GM19438 (cell line): ENCODE measurements at regions not wholly inside any gene's neighbourhood (a gene's known extent, or its start where the extent isn't known, plus 50 kb on each side); places are given as distances from the start of the nearest gene placed in this dataset.
A peak's percentile ranks its signal among the peaks of the same experiment; 100 is the strongest.

Experiments
- ATAC-seq: cut with Tn5 transposase; IDR thresholded peaks from one replicate; pipeline ENCODE4 v1.9.1; 2021; ENCODE audit warnings: low read depth; ENCODE audit not compliant: unreplicated experiment

GRCh38 chr10:58140691-58141347 lies 126.9 kb downstream of the IPMK start:
- no peak for ATAC-seq

GRCh38 chr10:58140054-58140453 lies 127.6 kb downstream of the IPMK start:
- no peak for ATAC-seq

DNA sequence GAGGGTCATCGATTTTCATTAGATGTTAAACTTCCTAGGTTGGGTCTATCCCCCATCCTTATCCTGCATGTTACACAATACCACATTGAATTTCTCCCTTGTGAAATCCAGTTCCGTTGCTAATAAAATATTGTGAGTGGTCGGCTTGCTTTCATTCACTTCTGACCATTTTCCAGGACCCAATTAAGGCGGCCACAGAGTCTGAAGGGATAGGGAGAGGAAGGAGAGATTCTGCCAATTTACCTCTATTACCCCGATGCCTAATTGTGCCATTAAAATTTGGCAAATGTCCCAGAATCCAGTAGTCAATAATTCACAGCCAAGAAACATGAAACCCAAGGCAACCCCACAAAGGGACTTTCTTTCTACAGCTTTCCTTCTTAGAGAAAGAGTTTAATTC lies 129.9 kb downstream of the IPMK start:
- ATAC-seq = no peak

DNA sequence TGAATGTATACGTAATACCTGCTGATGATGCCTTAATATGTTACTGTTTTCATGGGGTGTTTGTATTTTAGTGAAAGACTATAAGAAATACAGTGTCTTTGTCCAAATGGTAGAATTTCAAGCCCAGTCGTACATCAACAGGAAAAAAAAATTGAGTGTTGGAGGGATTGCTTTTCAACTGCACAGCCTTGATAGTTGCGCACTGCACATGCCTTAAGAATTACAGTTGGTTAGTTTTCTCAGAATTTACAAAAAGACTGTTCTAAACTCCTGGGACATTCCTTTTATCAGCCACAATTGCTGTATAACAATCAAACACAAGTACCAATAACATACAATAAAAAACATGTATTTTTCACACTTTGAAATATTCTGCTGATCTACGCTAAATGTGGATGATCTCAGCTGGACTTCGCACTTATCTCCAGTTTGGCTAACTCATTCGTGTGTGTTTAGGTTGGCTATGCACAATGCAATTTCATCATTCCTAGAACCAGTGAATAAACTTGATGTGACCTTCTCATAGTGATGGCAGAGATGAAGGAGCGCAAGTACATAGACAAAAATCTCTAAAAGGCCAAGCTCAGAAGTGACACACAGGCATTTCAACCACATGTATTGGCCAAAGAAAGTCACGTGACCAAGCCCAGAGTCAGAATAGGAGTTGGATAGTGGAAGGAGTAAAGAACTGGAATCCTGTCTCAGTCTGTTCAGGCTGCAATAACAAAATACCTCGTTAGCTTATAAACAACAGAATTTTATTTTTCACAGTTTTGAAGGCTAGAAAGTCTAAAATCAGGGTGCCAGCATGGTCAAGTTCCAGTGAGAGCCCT lies 152.3 kb downstream of the IPMK start:
- ATAC-seq = no peak

GRCh38 chr10:58109731-58110130 lies 158.0 kb downstream of the IPMK start:
- ATAC-seq = no peak

DNA sequence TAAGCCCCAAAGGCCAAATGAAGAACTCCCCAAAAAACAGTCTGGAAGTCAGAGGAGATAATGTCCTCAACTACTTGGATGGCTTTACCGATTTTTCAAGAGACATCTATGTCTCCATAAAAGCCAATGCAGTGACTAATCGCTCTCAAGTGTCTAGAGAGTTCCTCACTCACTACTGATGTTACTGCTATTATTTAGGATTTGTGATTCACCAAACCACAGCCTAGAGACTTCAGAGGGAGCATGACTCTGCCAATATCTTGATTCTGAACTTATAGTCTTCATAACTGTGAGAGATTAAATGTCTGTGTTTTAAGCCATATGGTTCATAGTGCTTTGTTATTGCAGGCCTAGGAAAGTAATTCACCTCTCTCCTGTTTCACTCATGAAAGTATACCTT lies 160.2 kb downstream of the IPMK start:
- no peak for ATAC-seq

GRCh38 chr10:58106211-58107035 lies 161.3 kb downstream of the IPMK start:
- no peak for ATAC-seq

DNA sequence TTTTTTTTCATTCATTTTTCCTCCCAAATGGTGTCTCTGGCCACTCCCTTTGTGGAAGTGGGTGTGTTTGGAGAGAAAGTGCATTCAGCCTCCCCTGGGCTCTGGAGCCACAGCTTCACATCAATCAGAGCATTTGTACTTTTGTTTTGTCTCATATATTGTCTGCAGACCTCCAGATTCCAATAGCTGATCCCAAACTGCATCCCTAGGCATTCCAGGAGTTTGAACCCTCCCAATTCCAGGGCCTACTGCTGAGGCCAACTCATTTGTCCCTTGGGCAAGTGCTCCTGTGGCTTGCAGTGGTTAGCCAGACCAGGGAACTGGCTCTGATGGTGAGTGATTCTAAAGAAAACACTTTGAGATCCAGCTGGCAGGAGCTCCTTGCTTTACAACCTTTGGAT lies 163.3 kb downstream of the IPMK start:
- no peak for ATAC-seq

DNA sequence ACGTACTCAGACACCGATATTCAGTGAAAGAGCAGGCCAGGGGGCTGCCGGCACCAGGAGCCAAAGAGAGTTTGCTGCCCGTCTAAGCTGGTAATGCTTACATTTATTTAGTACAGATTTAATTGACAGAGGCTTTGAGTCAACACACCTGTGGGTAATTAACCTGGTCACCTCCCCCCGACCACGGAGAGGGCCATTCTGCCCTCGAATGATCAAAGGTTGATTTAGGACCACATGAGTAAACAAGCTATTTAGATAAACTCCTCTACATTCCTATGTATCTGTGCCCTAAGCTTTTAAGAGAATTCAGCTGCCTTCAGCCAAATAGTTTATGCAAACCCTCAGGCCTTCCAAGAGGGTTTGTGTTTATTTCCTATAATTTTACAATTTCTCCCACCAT lies 164.8 kb downstream of the IPMK start:
- ATAC-seq = no peak

DNA sequence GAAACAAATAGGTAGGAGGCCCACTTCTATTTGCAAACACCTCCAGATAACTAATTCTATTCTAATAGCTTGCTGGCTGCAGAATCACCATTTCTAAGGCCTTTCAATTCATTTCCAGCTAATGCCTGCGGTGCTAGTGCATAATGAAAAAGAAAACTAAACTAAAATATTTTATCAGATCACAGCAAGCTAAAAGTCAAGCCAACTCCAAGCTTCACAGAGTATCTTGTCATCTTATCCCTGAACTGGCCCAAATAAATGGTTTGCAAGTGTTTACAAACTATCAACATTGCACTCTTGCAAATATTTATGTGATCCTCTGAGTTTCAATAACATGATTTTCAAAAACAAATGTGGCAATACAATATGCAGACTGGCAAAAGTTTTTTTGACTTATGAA lies 166.0 kb downstream of the IPMK start:
- ATAC-seq = no peak

DNA sequence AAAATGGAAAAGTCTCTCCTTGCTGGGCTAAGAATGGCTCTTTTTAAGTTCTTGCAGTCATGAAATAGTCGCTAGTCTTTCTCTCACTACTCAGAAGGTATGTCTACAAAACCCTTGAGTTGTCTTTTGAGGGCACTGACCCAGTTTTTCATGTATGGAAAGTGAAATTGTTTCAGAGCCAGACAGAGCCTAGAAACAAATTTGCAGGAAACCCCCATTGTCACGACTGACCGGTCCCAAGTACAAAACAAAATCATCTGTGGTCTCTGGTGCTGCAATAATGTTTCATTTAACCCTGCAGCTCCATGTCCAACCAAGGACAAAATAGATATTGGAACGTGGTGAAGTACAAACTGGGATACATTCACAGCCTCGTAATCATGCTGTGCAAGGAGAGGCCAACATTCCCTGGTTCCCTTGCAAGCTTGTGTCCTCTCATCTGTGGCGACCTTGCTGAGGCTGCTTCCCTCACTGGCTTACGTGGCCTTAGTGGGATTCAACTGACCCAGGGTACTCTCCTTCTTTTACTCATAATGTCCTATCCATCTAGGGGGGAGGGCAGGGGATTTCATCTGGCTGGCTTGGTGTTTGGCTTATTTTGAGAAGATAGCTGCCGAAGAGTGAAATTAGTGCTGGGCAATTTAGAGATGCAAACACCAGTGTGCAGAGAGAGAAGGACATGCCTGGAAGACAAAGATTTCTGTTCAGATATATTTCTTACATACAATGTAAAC lies 172.5 kb downstream of the IPMK start:
- peak; percentile 56 for ATAC-seq

GRCh38 chr10:58091886-58092285 lies 175.8 kb downstream of the IPMK start:
- ATAC-seq = no peak

- no peak for ATAC-seq
These were observed 178.0 kb downstream of the IPMK start for GRCh38 chr10:58089739-58090138.

DNA sequence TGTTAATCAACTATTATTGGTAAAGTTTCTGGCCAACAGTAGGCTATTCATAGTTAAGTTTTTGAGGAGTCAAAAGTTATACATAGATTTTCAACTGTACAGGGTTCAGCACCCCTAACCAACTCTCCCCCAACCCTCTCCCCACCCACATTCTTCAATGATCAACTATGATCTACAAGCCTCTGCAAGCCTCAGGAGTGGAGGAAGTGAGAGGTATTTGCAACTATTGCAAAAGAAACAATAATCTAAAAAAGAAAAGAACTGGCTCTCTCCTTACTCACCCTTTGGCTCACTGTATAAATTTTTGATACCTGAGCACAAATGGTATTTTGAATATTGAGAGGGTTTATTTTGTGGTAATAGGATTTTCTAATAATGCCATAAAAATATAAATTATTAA lies 179.8 kb downstream of the IPMK start:
- no peak for ATAC-seq

- ATAC-seq = no peak
These were observed 180.9 kb downstream of the IPMK start for GRCh38 chr10:58086763-58087150.

- ATAC-seq = no peak
These were observed 181.4 kb downstream of the IPMK start for GRCh38 chr10:58086144-58086762.

DNA sequence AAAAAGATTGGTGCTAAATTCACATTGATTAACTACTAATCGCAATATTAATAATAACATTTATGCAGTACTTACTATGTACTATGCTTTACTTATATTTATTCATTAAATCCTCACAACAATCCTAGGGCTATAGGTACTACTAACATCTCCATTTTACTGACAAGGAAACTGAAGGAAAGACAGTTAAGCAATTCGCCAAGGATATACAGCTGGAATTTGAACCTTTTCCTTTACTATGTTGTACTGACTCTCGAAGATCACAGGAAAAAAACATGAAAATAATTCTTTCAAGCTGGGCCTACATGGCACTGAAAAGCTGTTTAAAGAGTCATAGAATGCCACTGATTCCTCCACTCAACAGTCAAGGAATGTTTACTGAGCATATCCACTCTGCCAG lies 185.4 kb downstream of the IPMK start:
- no peak for ATAC-seq

DNA sequence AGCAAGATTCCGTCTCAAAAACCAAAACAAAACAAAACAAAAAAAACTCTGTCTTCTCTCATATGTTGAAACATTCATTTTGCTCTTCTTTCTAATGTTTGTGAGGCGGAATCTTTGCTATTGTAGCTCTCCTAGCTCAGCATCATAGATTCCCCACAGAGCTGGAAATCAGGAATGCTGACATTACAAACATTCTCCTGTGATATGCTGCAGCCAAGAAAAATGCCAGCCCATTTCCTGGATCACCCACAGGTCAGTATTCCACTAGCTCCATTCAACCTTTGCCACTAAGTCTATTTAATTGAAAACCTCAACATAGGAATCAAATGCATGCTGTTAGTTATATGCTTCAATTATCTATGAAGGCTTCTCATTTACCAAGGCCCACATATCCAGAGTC lies 186.3 kb downstream of the IPMK start:
- ATAC-seq = no peak

DNA sequence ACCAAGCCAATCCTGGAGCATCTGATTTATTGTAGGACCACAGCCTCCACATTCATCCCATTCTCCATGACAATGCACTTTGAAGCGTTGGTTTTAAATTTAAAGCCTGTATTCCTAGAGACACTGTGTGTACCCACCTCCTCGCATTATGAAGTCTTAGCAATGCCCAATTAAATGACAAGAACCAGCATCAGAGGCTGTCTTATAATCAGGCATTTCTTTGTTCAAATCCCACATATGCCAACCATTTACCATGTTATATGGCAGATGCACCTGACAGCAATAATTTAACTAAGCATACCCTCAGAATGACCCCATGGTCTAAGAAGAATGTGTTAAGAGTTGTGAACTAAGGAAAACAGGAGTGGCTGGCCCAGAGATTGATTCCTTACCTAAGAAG lies 188.2 kb downstream of the IPMK start:
- no peak for ATAC-seq

GRCh38 chr10:58072634-58073033 lies 195.1 kb downstream of the IPMK start:
- no peak for ATAC-seq
